Stimulated activated naive CD8-positive, alpha-beta T cell treated with anti-CD3 and anti-CD28 coated beads, Interleukin-15, amount 100 ng/mL, for 72 hours (primary cell): ENCODE measurements at regions not wholly inside any gene's neighbourhood (a gene's known extent, or its start where the extent isn't known, plus 50 kb on each side); places are given as distances from the start of the nearest gene placed in this dataset.

Experiments used
- ATAC-seq: fragments of 150-1000 bp; cut with Tn5 transposase; 2 replicates; pipeline ENCODE4 v1.10.0; 2021; ENCODE audit warnings: mild to moderate bottlenecking, moderate library complexity
- DNase-seq, 2 donors: peaks; one replicate each; pipeline ENCODE4 v3.0.0; 2021 to 2022
- H3K27ac Mint-ChIP-seq, 2 donors: one replicate each; pipeline ENCODE4 v1.8.0; 2022; ENCODE audit warnings: mild to moderate bottlenecking in 2 of 2, mixed read lengths in 2 of 2, moderate library complexity in 2 of 2
- H3K27me3 Mint-ChIP-seq: one replicate; pipeline ENCODE4 v1.8.0; 2022; ENCODE audit warnings: mixed read lengths
- H3K4me1 Mint-ChIP-seq: one replicate; pipeline ENCODE4 v1.8.0; 2022; ENCODE audit warnings: mild to moderate bottlenecking, mixed read lengths
- H3K4me3 Mint-ChIP-seq, 2 donors: one replicate each; pipeline ENCODE4 v1.8.0; 2022; ENCODE audit warnings: mild to moderate bottlenecking in 2 of 2, mixed read lengths in 2 of 2, moderate library complexity in 1 of 2
- H3K9me3 Mint-ChIP-seq, 2 donors: one replicate each; pipeline ENCODE4 v1.8.0; 2022; ENCODE audit warnings: mixed read lengths in 2 of 2

GRCh38 chr7:98040626-98041360 lies 50.8 kb upstream of the OCM2 start:
- H3K27me3 Mint-ChIP-seq = peaks cover 8% of the 10 kb centered on the region

GRCh38 chr7:98046816-98047215 lies 56.8 kb upstream of the OCM2 start:
- Mint-ChIP-seq H3K27ac (no peak overlapping the region), H3K27me3 (peaks cover 8% of the 10 kb centered on the region), H3K4me3 (no peak overlapping the region), H3K9me3 (no peaks in the 10 kb centered on the region), H3K4me1 (peaks cover 11% of the 10 kb centered on the region)
- ATAC-seq (no peak), DNase-seq (no peak)

More at GRCh38 chr7:98040626-98041360, 50.8 kb upstream of the OCM2 start:
- ATAC-seq (no peak), DNase-seq (no peak)
- no peaks in the 10 kb centered on the region for H3K4me1 Mint-ChIP-seq
- H3K4me3 Mint-ChIP-seq = no peak overlapping the region
- no peaks in the 10 kb centered on the region for H3K9me3 Mint-ChIP-seq
- H3K27ac Mint-ChIP-seq = no peak overlapping the region

GRCh38 chr7:98049034-98049433 lies 57.6 kb upstream of the LMTK2 start:
- Mint-ChIP-seq H3K27ac (no peak overlapping the region), H3K9me3 (no peaks in the 10 kb centered on the region), H3K4me1 (peaks cover 11% of the 10 kb centered on the region), H3K27me3 (peaks cover 10% of the 10 kb centered on the region), H3K4me3 (no peak overlapping the region)
- ATAC-seq = no peak
- no peak for DNase-seq

- Mint-ChIP-seq H3K27me3 (peaks cover 10% of the 10 kb centered on the region), H3K4me1 (peaks cover 11% of the 10 kb centered on the region), H3K27ac (peak overlapping the region in 1 of 2 donors; percentile 67), H3K4me3 (peak overlapping the region; percentile 29 to 50), H3K9me3 (no peaks in the 10 kb centered on the region)
- ATAC-seq = peak; percentile 91
- peak; percentile 52 to 65 for DNase-seq
Measured at GRCh38 chr7:98051118-98051744, 55.4 kb upstream of the LMTK2 start.

GRCh38 chr7:98054585-98054984 lies 52.1 kb upstream of the LMTK2 start:
- peaks cover 27% of the 10 kb centered on the region for H3K27me3 Mint-ChIP-seq
- DNase-seq = no peak

GRCh38 chr7:98056580-98056979 lies 50.1 kb upstream of the LMTK2 start:
- Mint-ChIP-seq H3K27me3 (peaks cover 21% of the 10 kb centered on the region), H3K4me1 (peaks cover 3% of the 10 kb centered on the region), H3K27ac (no peak overlapping the region), H3K4me3 (no peak overlapping the region), H3K9me3 (no peaks in the 10 kb centered on the region)
- ATAC-seq (no peak), DNase-seq (no peak)

More at GRCh38 chr7:98054585-98054984, 52.1 kb upstream of the LMTK2 start:
- Mint-ChIP-seq H3K4me3 (no peak overlapping the region), H3K27ac (no peak overlapping the region), H3K4me1 (peaks cover 11% of the 10 kb centered on the region), H3K9me3 (no peaks in the 10 kb centered on the region)
- ATAC-seq = no peak
